ENCODE measurements at regions not wholly inside any gene's neighbourhood (a gene's known extent, or its start where the extent isn't known, plus 50 kb on each side); places are given as distances from the start of the nearest gene placed in this dataset.

GRCh38 chr5:56639476-56639875 is 175.9 kb upstream of the MAP3K1 start:
- Histone ChIP-seq H3K27me3 (no peaks in the 10 kb centered on the region), H3K9me3 (no peaks in the 10 kb centered on the region), H3K27ac (no peak overlapping the region), H3K4me3 (no peak overlapping the region), H3K36me3 (no peaks in the 10 kb centered on the region), H3K4me1 (peaks cover 0 to 24% (median 7%) of the 10 kb centered on the region in 4 donors)
- no peak for DNase-seq
- WGBS (ENCODE audit: insufficient coverage, low coverage, low lambda C conversion rate, missing lambda C conversion rate), result 72% methylated on average over 2 of the region's 2 CpGs
- intact Hi-C loops (cut with DNase I), result no loop called here
- TF ChIP-seq, protein P1, sequence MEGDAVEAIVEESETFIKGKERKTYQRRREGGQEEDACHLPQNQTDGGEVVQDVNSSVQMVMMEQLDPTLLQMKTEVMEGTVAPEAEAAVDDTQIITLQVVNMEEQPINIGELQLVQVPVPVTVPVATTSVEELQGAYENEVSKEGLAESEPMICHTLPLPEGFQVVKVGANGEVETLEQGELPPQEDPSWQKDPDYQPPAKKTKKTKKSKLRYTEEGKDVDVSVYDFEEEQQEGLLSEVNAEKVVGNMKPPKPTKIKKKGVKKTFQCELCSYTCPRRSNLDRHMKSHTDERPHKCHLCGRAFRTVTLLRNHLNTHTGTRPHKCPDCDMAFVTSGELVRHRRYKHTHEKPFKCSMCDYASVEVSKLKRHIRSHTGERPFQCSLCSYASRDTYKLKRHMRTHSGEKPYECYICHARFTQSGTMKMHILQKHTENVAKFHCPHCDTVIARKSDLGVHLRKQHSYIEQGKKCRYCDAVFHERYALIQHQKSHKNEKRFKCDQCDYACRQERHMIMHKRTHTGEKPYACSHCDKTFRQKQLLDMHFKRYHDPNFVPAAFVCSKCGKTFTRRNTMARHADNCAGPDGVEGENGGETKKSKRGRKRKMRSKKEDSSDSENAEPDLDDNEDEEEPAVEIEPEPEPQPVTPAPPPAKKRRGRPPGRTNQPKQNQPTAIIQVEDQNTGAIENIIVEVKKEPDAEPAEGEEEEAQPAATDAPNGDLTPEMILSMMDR (IDR thresholded peaks at IDR 0.05), result no peak
- no peak for TF ChIP-seq POLR2A (IDR thresholded peaks at IDR 0.05)
- no peak for ATAC-seq

DNA sequence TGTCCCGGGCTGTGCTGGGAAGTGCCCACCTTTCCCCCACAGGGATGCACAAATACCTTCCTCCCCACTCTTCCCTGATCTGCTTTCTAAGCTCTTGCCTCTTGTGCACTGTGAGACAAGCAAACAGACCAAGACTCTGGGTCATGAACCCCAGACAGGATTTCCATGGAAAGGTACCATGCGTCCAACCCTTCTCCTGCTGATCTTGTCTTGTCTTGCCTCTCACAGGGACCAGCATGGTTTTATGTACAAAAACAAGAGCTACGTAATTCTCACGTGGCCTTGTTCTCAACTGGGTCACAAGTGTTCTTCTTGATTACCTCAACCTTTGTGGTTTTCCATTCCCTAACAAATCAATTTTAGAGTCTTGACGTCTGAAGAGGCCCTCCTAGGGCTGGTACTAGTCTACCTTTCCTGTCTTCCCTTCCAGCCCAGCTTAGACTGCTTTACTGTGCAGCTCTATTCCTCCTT is 176.5 kb upstream of the MAP3K1 start:
- DNase-seq, result no peak
- intact Hi-C loops (cut with DNase I), result no loop called here
- Histone ChIP-seq H3K27ac (peak overlapping the region in 1 of 3 donors; percentile 7), H3K4me3 (no peak overlapping the region), H3K9me3 (no peaks in the 10 kb centered on the region), H3K4me1 (peaks cover 0 to 24% (median 7%) of the 10 kb centered on the region in 4 donors), H3K27me3 (no peaks in the 10 kb centered on the region), H3K36me3 (no peaks in the 10 kb centered on the region)
- peak in 1 of 4 donors; percentile 27 for ATAC-seq
- TF ChIP-seq POLR2A (IDR thresholded peaks at IDR 0.05), result no peak
- TF ChIP-seq, protein P1 (IDR thresholded peaks at IDR 0.05), result no peak
- WGBS (ENCODE audit: insufficient coverage, low coverage, low lambda C conversion rate, missing lambda C conversion rate), result 64% methylated on average over 5 of the region's 5 CpGs

DNA sequence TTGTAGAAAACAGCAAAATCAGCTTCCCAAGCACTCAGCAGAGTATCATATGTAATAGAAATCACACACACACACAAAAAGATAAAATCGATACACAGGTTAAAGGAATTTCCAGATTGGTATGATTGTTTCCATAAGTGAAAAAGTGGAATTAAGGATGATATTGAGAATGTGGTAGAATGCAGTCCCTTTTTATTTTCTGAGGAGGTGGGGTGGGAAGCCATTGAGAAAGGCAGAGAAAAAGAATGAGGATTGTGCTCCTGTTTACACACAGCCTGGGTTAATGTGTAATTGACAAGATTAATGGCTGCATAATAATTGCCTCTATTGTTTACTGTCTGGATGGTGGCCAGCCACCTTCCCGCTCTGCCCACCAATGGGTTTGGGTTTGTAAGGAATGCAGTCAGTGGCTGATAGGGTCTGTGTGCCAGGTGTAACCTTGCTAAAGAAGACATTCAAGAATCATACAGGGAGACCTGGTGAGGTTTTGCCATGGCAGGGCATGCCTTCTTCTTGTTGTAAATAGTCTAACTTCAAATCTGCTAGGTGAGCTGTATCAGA is 177.2 kb upstream of the MAP3K1 start:
- WGBS (ENCODE audit: insufficient coverage, low coverage, low lambda C conversion rate, missing lambda C conversion rate), result 22% methylated on average over 2 of the region's 2 CpGs
- Histone ChIP-seq H3K4me1 (peaks cover 0 to 24% (median 7%) of the 10 kb centered on the region in 4 donors), H3K27ac (peak overlapping the region in 2 of 3 donors; percentile 7 to 10), H3K9me3 (no peaks in the 10 kb centered on the region), H3K4me3 (no peak overlapping the region), H3K27me3 (no peaks in the 10 kb centered on the region), H3K36me3 (no peaks in the 10 kb centered on the region)
- intact Hi-C loops (cut with DNase I), result no loop called here
- DNase-seq (peak in 2 of 3 donors; percentile 48 to 51), ATAC-seq (peak; percentile 61 to 85 (median 74))
- no peak for TF ChIP-seq POLR2A (IDR thresholded peaks at IDR 0.05)
- TF ChIP-seq, protein P1 (IDR thresholded peaks at IDR 0.05), result no peak

GRCh38 chr5:56637321-56637920 is 177.9 kb upstream of the MAP3K1 start:
- TF ChIP-seq POLR2A (IDR thresholded peaks at IDR 0.05), result no peak
- TF ChIP-seq, protein P1 (IDR thresholded peaks at IDR 0.05), result no peak
- WGBS (ENCODE audit: insufficient coverage, low coverage, low lambda C conversion rate, missing lambda C conversion rate), result 22% methylated on average over 3 of the region's 3 CpGs
- DNase-seq, result no peak
- intact Hi-C loops (cut with DNase I), result no loop called here
- peak overlapping the region in 1 of 3 donors; percentile 16 for H3K4me3 ChIP-seq
- ATAC-seq, result peak; percentile 60 to 78 (median 72)
- no peaks in the 10 kb centered on the region for H3K9me3 ChIP-seq
- no peaks in the 10 kb centered on the region for H3K27me3 ChIP-seq
- peaks cover 0 to 24% (median 7%) of the 10 kb centered on the region in 4 donors for H3K4me1 ChIP-seq
- peak overlapping the region in 2 of 3 donors; percentile 2 to 10 for H3K27ac ChIP-seq
- no peaks in the 10 kb centered on the region for H3K36me3 ChIP-seq

All from right lobe of liver (tissue), 6 donors.